IMR-90 (cell line): ENCODE measurements at regions not wholly inside any gene's neighbourhood (a gene's known extent, or its start where the extent isn't known, plus 50 kb on each side); places are given as distances from the start of the nearest gene placed in this dataset.

Experiments
- ATAC-seq: fragments of 200-7000 bp; cut with Tn5 transposase; 2 replicates; pipeline ENCODE4 v1.9.1; 2020; ENCODE audit warnings: low read depth, mild to moderate bottlenecking, moderate library complexity
- BruUV-seq: library from RNA; stranded (reverse); fragments of 400-500 nt; replicated peaks from 2 replicates; lab custom pipeline; 2021; lab: Mats Ljungman, UMichigan
- CTCF ChIA-PET: fragments of 300-600 bp; formaldehyde crosslinking; extraction: SDS; loops from one replicate; lab custom pipeline; 2021; ENCODE audit warnings: antibody characterized with exemption; lab: Yijun Ruan, JAX
- POLR2A ChIA-PET: fragments of 300-600 bp; sonication (Branson Sonifier 250); formaldehyde crosslinking; loops from one replicate; lab custom pipeline; 2022; ENCODE audit warnings: antibody characterized with exemption; ENCODE audit not compliant: unreplicated experiment; lab: Charles Lee
- DNase-seq: peaks from one replicate; pipeline ENCODE4 v3.0.0; 2013
- H2AFZ ChIP-seq: replicated peaks from 2 replicates; pipeline ENCODE3; 2013; ENCODE audit warnings: low read length, mild to moderate bottlenecking; ENCODE audit not compliant: poor library complexity
- H2AK5ac ChIP-seq: 2 replicates; pipeline ENCODE4 v1.6.1; 2013; ENCODE audit warnings: low read depth, low read length, inconsistent platforms
- H2AK9ac ChIP-seq: replicated peaks from 2 replicates; pipeline ENCODE3; 2013; ENCODE audit warnings: mild to moderate bottlenecking, low read depth, low read length, moderate library complexity; ENCODE audit not compliant: poor library complexity
- H2BK120ac ChIP-seq: 2 replicates; pipeline ENCODE4 v1.6.1; 2013; ENCODE audit warnings: low read depth, low read length, inconsistent platforms
- H2BK15ac ChIP-seq: 3 replicates; pipeline ENCODE4 v1.6.1; 2013; ENCODE audit warnings: low read depth, low read length, inconsistent platforms
- H2BK20ac ChIP-seq: 2 replicates; pipeline ENCODE4 v1.6.1; 2013; ENCODE audit warnings: low read depth, mild to moderate bottlenecking, inconsistent platforms, low read length, moderate library complexity
- H2BK5ac ChIP-seq: 2 replicates; pipeline ENCODE4 v1.6.1; 2013; ENCODE audit warnings: mild to moderate bottlenecking, low read depth, low read length, inconsistent platforms; ENCODE audit not compliant: poor library complexity, severe bottlenecking
- H3K14ac ChIP-seq: replicated peaks from 2 replicates; pipeline ENCODE4 v1.6.1; 2013; ENCODE audit warnings: low read depth, low read length, inconsistent platforms
- H3K18ac ChIP-seq: 2 replicates; pipeline ENCODE4 v1.6.1; 2013; ENCODE audit warnings: low read depth, low read length, control low read depth
- H3K23ac ChIP-seq: 2 replicates; pipeline ENCODE4 v1.6.1; 2013; ENCODE audit warnings: low read depth, low read length, inconsistent platforms
- H3K27ac ChIP-seq: 2 replicates; pipeline ENCODE4 v1.5.1; 2013; ENCODE audit warnings: mild to moderate bottlenecking, control low read depth, low read length; ENCODE audit not compliant: insufficient read depth
- H3K27me3 ChIP-seq: 2 replicates; pipeline ENCODE4 v1.6.1; 2013; ENCODE audit warnings: low read length; ENCODE audit not compliant: control insufficient read depth, insufficient read depth
- H3K36me3 ChIP-seq: 2 replicates; pipeline ENCODE4 v1.6.1; 2013; ENCODE audit warnings: low read length, mixed read lengths; ENCODE audit not compliant: control insufficient read depth, insufficient read depth
- H3K4ac ChIP-seq: 2 replicates; pipeline ENCODE4 v1.6.1; 2013; ENCODE audit warnings: low read depth, low read length, inconsistent platforms
- H3K4me1 ChIP-seq: 2 replicates; pipeline ENCODE4 v1.6.1; 2013; ENCODE audit warnings: low read length, mixed read lengths; ENCODE audit not compliant: control insufficient read depth, insufficient read depth
- H3K4me2 ChIP-seq: 2 replicates; pipeline ENCODE4 v1.6.1; 2013; ENCODE audit warnings: low read depth, mild to moderate bottlenecking, control low read depth, low read length, moderate library complexity
- H3K4me3 ChIP-seq: 2 replicates; pipeline ENCODE4 v1.5.1; 2013; ENCODE audit warnings: low read depth, mild to moderate bottlenecking, control low read depth, low read length, moderate library complexity; ENCODE audit not compliant: insufficient read depth
- H3K56ac ChIP-seq: 2 replicates; pipeline ENCODE4 v1.6.1; 2013; ENCODE audit warnings: low read length, inconsistent platforms; ENCODE audit not compliant: insufficient read depth; ENCODE audit errors: extremely low read depth
- H3K79me1 ChIP-seq, 2 experiments: 2 replicates each; pipeline ENCODE4 v1.6.1; 2013; ENCODE audit warnings: low read length in 2 of 2, inconsistent platforms in 1 of 2, low read depth in 1 of 2
- H3K9ac ChIP-seq: 2 replicates; pipeline ENCODE4 v1.6.1; 2013; ENCODE audit warnings: low read depth, low read length, control low read depth
- H3K9me1 ChIP-seq: 2 replicates; pipeline ENCODE4 v1.6.1; 2013; ENCODE audit warnings: low read length, inconsistent platforms; ENCODE audit not compliant: insufficient read depth
- H3K9me3 ChIP-seq: 2 replicates; pipeline ENCODE4 v1.6.1; 2013; ENCODE audit warnings: low read length; ENCODE audit not compliant: control insufficient read depth, insufficient read depth
- H4K20me1 ChIP-seq: 2 replicates; pipeline ENCODE4 v1.6.1; 2013; ENCODE audit warnings: low read length, inconsistent platforms; ENCODE audit not compliant: insufficient read depth
- H4K5ac ChIP-seq: 2 replicates; pipeline ENCODE4 v1.6.1; 2013; ENCODE audit warnings: mild to moderate bottlenecking, low read depth, low read length, control low read depth
- H4K8ac ChIP-seq, 2 experiments: 2 replicates each; pipeline ENCODE4 v1.6.1; 2013; ENCODE audit warnings: low read depth in 2 of 2, low read length in 2 of 2, control low read depth in 1 of 2, inconsistent platforms in 1 of 2
- H4K91ac ChIP-seq: 2 replicates; pipeline ENCODE4 v1.6.1; 2013; ENCODE audit warnings: low read depth, low read length, inconsistent platforms; ENCODE audit not compliant: insufficient read depth
- BHLHE40 ChIP-seq: fragments of 150-350 bp; IDR thresholded peaks from 2 replicates; pipeline ENCODE4 v1.6.1; 2016; ENCODE audit warnings: mild to moderate bottlenecking, low read depth, low read length
- CEBPB ChIP-seq: IDR thresholded peaks from 2 replicates; pipeline ENCODE4 v1.6.1; 2012; ENCODE audit warnings: low read depth, low read length, improper control_type of control experiment
- CHD1 ChIP-seq: IDR thresholded peaks from 2 replicates; pipeline ENCODE4 v1.6.1; 2012; ENCODE audit warnings: low read depth, low read length, improper control_type of control experiment
- ELK1 ChIP-seq: fragments of 150-350 bp; IDR thresholded peaks from 2 replicates; pipeline ENCODE4 v1.6.1; 2016; ENCODE audit warnings: low read depth, mild to moderate bottlenecking, low read length, moderate library complexity, borderline replicate concordance
- FOS ChIP-seq: fragments of 150-350 bp; IDR thresholded peaks from 2 replicates; pipeline ENCODE4 v1.6.1; 2016; ENCODE audit warnings: low read depth, low read length
- MAFK ChIP-seq: IDR thresholded peaks from 2 replicates; pipeline ENCODE4 v1.6.1; 2012; ENCODE audit warnings: low read depth, low read length, improper control_type of control experiment
- MAZ ChIP-seq: IDR thresholded peaks from 2 replicates; pipeline ENCODE4 v1.6.1; 2012; ENCODE audit warnings: low read depth, mild to moderate bottlenecking, low read length, improper control_type of control experiment, moderate library complexity, borderline replicate concordance
- MXI1 ChIP-seq: IDR thresholded peaks from 2 replicates; pipeline ENCODE4 v1.6.1; 2012; ENCODE audit warnings: low read depth, mild to moderate bottlenecking, low read length, moderate library complexity, borderline replicate concordance
- NFE2L2 ChIP-seq: fragments of 150-350 bp; IDR thresholded peaks from 2 replicates; pipeline ENCODE4 v1.6.1; 2016; ENCODE audit warnings: low read depth, mild to moderate bottlenecking, low read length
- POLR2A ChIP-seq: IDR thresholded peaks from 2 replicates; pipeline ENCODE4 v1.6.1; 2012; ENCODE audit warnings: mild to moderate bottlenecking, low read depth, low read length
- RAD21 ChIP-seq: IDR thresholded peaks from 2 replicates; pipeline ENCODE4 v1.6.1; 2012; ENCODE audit warnings: low read length, improper control_type of control experiment
- RCOR1 ChIP-seq: IDR thresholded peaks from 2 replicates; pipeline ENCODE4 v1.6.1; 2012; ENCODE audit warnings: mild to moderate bottlenecking, low read length, improper control_type of control experiment; ENCODE audit not compliant: insufficient replicate concordance
- RFX5 ChIP-seq: IDR thresholded peaks from 2 replicates; pipeline ENCODE4 v1.8.0; 2012; ENCODE audit warnings: low read depth, mild to moderate bottlenecking, low read length, moderate library complexity
- SMC3 ChIP-seq: fragments of 150-350 bp; IDR thresholded peaks from 2 replicates; pipeline ENCODE4 v1.6.1; 2016; ENCODE audit warnings: low read depth, mild to moderate bottlenecking, antibody characterized with exemption, low read length, moderate library complexity
- USF2 ChIP-seq: fragments of 150-350 bp; IDR thresholded peaks from 2 replicates; pipeline ENCODE4 v1.6.1; 2017; ENCODE audit warnings: mild to moderate bottlenecking, antibody characterized with exemption, low read length, low read depth
- WGBS, 2 experiments: methylation state at CpG; one replicate each; pipeline versions ENCODE4 v1.1.5 to v1.1.7; 2013; ENCODE audit warnings: missing lambda C conversion rate in 2 of 2; ENCODE audit not compliant: insufficient read length in 1 of 2; ENCODE audit errors: extremely low coverage in 2 of 2; 5-methylcytosine and 5-hydroxymethylcytosine counted together
- dilution Hi-C: fragments of 300-500 bp; cut with HindIII; formaldehyde crosslinking; loops from one replicate; pipeline ENCODE4 v1.14.3; 2018; ENCODE audit warnings: low sequenced_read_pairs; ENCODE audit not compliant: unreplicated experiment
- in situ Hi-C: fragments of 300-500 bp; cut with MboI; formaldehyde crosslinking; loops from 3 replicates; pipeline ENCODE4 v1.14.3; 2019; ENCODE audit warnings: low sequenced_read_pairs, inconsistent platforms, mixed read lengths
- intact Hi-C: fragments of 100-400 bp; cut with micrococcal nuclease; formaldehyde crosslinking; loops from 2 replicates; pipeline ENCODE4 v1.10.0; 2022
- TF ChIP-seq, protein P1 (sequence below): conservative IDR thresholded peaks from 2 replicates; pipeline ENCODE4 v1.5.1; 2012; ENCODE audit warnings: mild to moderate bottlenecking, low read depth, low read length, improper control_type of control experiment

DNA sequence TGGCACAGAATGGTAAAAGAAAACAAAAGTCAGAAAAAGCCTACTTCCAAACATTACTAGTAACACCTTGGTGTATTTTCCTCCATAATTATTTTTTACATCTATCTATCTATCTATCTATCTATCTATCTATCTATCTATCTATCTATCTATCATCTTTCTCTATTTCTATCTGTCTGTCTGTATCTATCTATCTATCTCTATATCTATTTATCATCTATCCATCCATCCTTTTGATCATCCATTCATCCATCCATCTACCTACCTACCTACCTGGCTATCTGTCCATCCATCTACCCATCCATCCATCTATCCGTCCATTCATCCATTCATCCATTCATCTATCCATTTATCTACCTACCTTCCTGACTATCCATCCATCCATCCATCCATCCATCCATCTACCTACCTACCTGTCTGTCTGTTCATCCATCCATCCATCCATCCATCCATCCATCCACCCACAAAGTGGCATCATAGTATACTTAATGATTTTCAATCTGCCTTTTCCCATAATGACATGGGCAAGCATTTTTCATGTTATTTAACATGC is 121.9 kb upstream of the NEK6 start:
- no peak overlapping the region for H2BK20ac ChIP-seq
- H2BK5ac ChIP-seq: no peak overlapping the region
- H4K8ac ChIP-seq: no peak overlapping the region
- no peak overlapping the region for H4K5ac ChIP-seq
- H2BK120ac ChIP-seq: no peak overlapping the region
- no peak for TF ChIP-seq SMC3
- no peak for TF ChIP-seq RAD21
- TF ChIP-seq USF2: no peak
- TF ChIP-seq FOS: no peak
- TF ChIP-seq MXI1: no peak
- TF ChIP-seq NFE2L2: no peak
- no peak for TF ChIP-seq RFX5
- no peak for TF ChIP-seq CEBPB
- no peak for TF ChIP-seq BHLHE40
- TF ChIP-seq, protein P1, sequence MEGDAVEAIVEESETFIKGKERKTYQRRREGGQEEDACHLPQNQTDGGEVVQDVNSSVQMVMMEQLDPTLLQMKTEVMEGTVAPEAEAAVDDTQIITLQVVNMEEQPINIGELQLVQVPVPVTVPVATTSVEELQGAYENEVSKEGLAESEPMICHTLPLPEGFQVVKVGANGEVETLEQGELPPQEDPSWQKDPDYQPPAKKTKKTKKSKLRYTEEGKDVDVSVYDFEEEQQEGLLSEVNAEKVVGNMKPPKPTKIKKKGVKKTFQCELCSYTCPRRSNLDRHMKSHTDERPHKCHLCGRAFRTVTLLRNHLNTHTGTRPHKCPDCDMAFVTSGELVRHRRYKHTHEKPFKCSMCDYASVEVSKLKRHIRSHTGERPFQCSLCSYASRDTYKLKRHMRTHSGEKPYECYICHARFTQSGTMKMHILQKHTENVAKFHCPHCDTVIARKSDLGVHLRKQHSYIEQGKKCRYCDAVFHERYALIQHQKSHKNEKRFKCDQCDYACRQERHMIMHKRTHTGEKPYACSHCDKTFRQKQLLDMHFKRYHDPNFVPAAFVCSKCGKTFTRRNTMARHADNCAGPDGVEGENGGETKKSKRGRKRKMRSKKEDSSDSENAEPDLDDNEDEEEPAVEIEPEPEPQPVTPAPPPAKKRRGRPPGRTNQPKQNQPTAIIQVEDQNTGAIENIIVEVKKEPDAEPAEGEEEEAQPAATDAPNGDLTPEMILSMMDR: no peak
- no peak for TF ChIP-seq ELK1
- no peak for TF ChIP-seq MAZ
- no peak for TF ChIP-seq MAFK
- TF ChIP-seq CHD1: no peak
- no peak for TF ChIP-seq POLR2A
- TF ChIP-seq RCOR1: no peak
- no peak overlapping the region for H2AK9ac ChIP-seq
- no peaks in the 10 kb centered on the region for H3K36me3 ChIP-seq
- ATAC-seq (no peak), DNase-seq (no peak)
- H2AFZ ChIP-seq: no peak overlapping the region
- H3K9me3 ChIP-seq: no peaks in the 10 kb centered on the region
- H3K79me1 ChIP-seq: no peaks in the 10 kb centered on the region
- no peak overlapping the region for H4K91ac ChIP-seq
- no peak overlapping the region for H3K56ac ChIP-seq
- dilution Hi-C loops (no loop called here), intact Hi-C loops (no loop called here), in situ Hi-C loops (no loop called here)
- no peak overlapping the region for H2AK5ac ChIP-seq
- no peaks in the 10 kb centered on the region for H4K20me1 ChIP-seq
- no peaks in the 10 kb centered on the region; the same call in 1 of the 2 replicates for H3K27me3 ChIP-seq
- H3K23ac ChIP-seq: no peak overlapping the region
- 63% methylated on average over 1 of the region's 1 CpG; no CpG with 5 or more reads in 1 of the 2 experiments for WGBS, 2 experiments
- peaks cover 11% of the 10 kb centered on the region for H3K4me1 ChIP-seq
- no peak overlapping the region for H3K9ac ChIP-seq
- H3K27ac ChIP-seq: no peak overlapping the region
- H3K14ac ChIP-seq: no peak overlapping the region
- CTCF ChIA-PET: interaction anchor here (0.5 kb wide), 1 partner anchor 388 kb away, joined by 3 read pairs; no protein-coding TSS in a partner anchor
- POLR2A ChIA-PET: no interaction called here
- peaks cover 7% of the 10 kb centered on the region; the same call in 1 of the 2 replicates for H3K9me1 ChIP-seq
- H3K18ac ChIP-seq: no peak overlapping the region
- no peak overlapping the region for H2BK15ac ChIP-seq
- H3K4me3 ChIP-seq: no peak overlapping the region
- no peak overlapping the region for H3K4me2 ChIP-seq
- BruUV-seq: no TSS peak
- no peak overlapping the region for H3K4ac ChIP-seq
